Sigmoid colon (tissue), 6 donors: ENCODE measurements at regions not wholly inside any gene's neighbourhood (a gene's known extent, or its start where the extent isn't known, plus 50 kb on each side); places are given as distances from the start of the nearest gene placed in this dataset.

Source experiments
- DNase-seq: peaks from one replicate; pipeline ENCODE4 v3.0.0-alpha.2; 2019
- H3K27ac ChIP-seq, 4 donors: fragments of 200-600 bp; sonication (generic); one replicate each; pipeline ENCODE4 v1.5.1; 2016 to 2019; ENCODE audit warnings: mild to moderate bottlenecking in 1 of 4
- H3K27me3 ChIP-seq, 3 donors: fragments of 200-600 bp; sonication (generic); one replicate each; pipeline ENCODE4 v1.5.1; 2019; ENCODE audit warnings: mild to moderate bottlenecking in 1 of 3
- H3K36me3 ChIP-seq, 4 donors: fragments of 200-600 bp; sonication (generic); one replicate each; pipeline ENCODE4 v1.5.1; 2016 to 2019
- H3K4me1 ChIP-seq, 4 donors: fragments of 200-600 bp; sonication (generic); one replicate each; pipeline ENCODE4 v1.5.1; 2017 to 2019
- H3K4me3 ChIP-seq, 4 donors: fragments of 200-600 bp; sonication (generic); one replicate each; pipeline ENCODE4 v1.5.1; 2017 to 2019; ENCODE audit warnings: mild to moderate bottlenecking in 2 of 4, moderate library complexity in 1 of 4
- H3K9me3 ChIP-seq, 4 donors: fragments of 200-600 bp in 3 of 4; sonication (generic) in 3 of 4; one replicate each; pipeline versions ENCODE4 v1.5.1 to v1.6.1; 2013 to 2019
- EP300 ChIP-seq, 4 donors: sonication (generic); formaldehyde crosslinking; IDR thresholded peaks; one replicate each; pipeline ENCODE4 v1.6.1; 2017; ENCODE audit warnings: antibody characterized with exemption in 4 of 4
- POLR2A ChIP-seq, 2 donors: fragments of 450-650 bp; IDR thresholded peaks; one replicate each; pipeline ENCODE4 v1.6.1; 2016; ENCODE audit warnings: antibody characterized with exemption in 2 of 2, mild to moderate bottlenecking in 2 of 2, moderate library complexity in 2 of 2
- POLR2AphosphoS5 ChIP-seq, 4 donors: sonication (generic); formaldehyde crosslinking; IDR thresholded peaks; one replicate each; pipeline ENCODE4 v1.6.1; 2017; ENCODE audit warnings: antibody characterized with exemption in 4 of 4
- WGBS, 2 donors: extraction: QIAGEN DNeasy Blood & Tissue Kit; methylation state at CpG; one replicate each; pipeline ENCODE4 v1.1.7; 2013; 5-methylcytosine and 5-hydroxymethylcytosine counted together
- intact Hi-C: fragments of 100-400 bp; cut with DNase I; formaldehyde crosslinking; loops from one replicate; pipeline ENCODE4 v1.15.1; 2023
- TF ChIP-seq, protein P1 (sequence below), 4 experiments: fragments of 450-650 bp in 3 of 4; fragments of 200-600 bp in 1 of 4; IDR thresholded peaks; one replicate each; pipeline ENCODE4 v1.5.1; 2016 to 2019; ENCODE audit warnings: antibody characterized with exemption in 4 of 4, mild to moderate bottlenecking in 3 of 4, moderate library complexity in 2 of 4
- donor health status: healthy with polysubstance abuse.
- donor health status: healthy.

DNA sequence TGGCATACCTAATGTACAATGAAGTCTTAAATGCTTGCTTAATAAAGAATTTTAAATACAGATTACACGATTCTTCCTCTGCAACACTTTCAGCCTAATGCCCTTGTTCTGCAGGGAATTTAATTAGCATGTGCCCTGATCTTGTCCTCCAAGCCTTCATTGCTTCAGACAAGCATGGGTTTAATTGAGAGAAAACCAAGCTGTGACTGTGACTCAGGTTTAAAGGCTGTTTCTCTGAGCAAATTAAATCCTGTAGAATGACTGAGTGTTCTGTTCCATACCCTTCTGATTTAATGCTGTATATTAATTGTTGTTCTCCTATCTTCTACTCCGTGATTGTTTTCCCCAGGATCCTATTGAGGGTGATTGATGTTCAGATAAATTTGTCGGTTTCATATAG lies 269.0 kb upstream of the PRMT6 start:
- 73 to 82% methylated on average over 3 of the region's 3 CpGs for WGBS, 2 donors
- TF ChIP-seq POLR2A (IDR thresholded peaks at IDR 0.05) (no peak), POLR2AphosphoS5 (IDR thresholded peaks at IDR 0.05) (no peak), EP300 (IDR thresholded peaks at IDR 0.05) (no peak)
- TF ChIP-seq, protein P1, sequence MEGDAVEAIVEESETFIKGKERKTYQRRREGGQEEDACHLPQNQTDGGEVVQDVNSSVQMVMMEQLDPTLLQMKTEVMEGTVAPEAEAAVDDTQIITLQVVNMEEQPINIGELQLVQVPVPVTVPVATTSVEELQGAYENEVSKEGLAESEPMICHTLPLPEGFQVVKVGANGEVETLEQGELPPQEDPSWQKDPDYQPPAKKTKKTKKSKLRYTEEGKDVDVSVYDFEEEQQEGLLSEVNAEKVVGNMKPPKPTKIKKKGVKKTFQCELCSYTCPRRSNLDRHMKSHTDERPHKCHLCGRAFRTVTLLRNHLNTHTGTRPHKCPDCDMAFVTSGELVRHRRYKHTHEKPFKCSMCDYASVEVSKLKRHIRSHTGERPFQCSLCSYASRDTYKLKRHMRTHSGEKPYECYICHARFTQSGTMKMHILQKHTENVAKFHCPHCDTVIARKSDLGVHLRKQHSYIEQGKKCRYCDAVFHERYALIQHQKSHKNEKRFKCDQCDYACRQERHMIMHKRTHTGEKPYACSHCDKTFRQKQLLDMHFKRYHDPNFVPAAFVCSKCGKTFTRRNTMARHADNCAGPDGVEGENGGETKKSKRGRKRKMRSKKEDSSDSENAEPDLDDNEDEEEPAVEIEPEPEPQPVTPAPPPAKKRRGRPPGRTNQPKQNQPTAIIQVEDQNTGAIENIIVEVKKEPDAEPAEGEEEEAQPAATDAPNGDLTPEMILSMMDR (IDR thresholded peaks at IDR 0.05), result no peak

DNA sequence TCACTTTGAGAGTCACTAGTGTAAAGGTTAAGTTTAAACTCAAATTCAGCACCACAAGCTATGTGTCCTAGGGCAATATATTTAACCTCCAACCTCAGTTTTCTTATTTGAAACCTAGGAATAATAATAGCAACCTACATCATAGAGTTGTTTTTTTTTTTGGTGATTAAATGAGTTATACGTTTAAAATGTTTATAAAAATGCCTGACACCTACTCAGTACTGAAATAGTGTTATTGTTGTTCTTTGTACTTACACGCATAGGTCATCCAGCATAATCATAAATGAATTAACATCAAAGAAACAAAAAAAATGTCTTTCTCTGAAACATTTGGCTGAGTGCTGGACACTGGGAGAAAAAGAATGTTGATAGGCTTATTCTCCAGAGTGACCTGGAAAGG lies 266.8 kb upstream of the PRMT6 start:
- Histone ChIP-seq H3K4me1 (no peaks in the 10 kb centered on the region), H3K27ac (no peak overlapping the region), H3K4me3 (no peak overlapping the region), H3K36me3 (no peaks in the 10 kb centered on the region), H3K9me3 (no peaks in the 10 kb centered on the region), H3K27me3 (no peaks in the 10 kb centered on the region)
- WGBS, 2 donors, result 58 to 78% methylated on average over 2 of the region's 2 CpGs
- no peak for DNase-seq
- TF ChIP-seq EP300 (IDR thresholded peaks at IDR 0.05) (no peak), POLR2A (IDR thresholded peaks at IDR 0.05) (no peak), POLR2AphosphoS5 (IDR thresholded peaks at IDR 0.05) (no peak)
- TF ChIP-seq, protein P1 (IDR thresholded peaks at IDR 0.05), result no peak
- intact Hi-C loops, result no loop called here

More for the DNA sequence above, 269.0 kb upstream of the PRMT6 start:
- Histone ChIP-seq H3K27ac (no peak overlapping the region), H3K4me1 (no peaks in the 10 kb centered on the region), H3K36me3 (no peaks in the 10 kb centered on the region), H3K9me3 (no peaks in the 10 kb centered on the region), H3K27me3 (no peaks in the 10 kb centered on the region), H3K4me3 (no peak overlapping the region)
- intact Hi-C loops, result no loop called here
- no peak for DNase-seq

DNA sequence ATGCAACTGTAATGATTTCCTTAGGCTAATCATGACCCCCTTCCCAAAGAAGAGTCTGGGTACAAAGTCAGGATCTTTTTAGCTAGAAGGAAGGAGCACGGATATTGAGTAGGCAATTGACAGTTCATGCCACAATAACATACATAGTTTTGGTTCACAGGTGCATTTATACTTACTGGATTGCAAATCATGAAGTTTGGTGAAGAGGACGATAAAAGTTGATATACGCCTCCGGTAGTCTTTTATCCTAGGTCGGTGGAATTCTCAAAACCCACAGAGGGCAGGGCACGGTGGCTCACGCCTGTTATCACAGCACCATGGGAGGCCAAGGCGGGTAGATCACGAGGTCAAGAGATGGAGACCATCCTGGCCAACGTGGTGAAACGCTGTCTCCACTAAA lies 265.4 kb upstream of the PRMT6 start:
- DNase-seq, result no peak
- no peaks in the 10 kb centered on the region for H3K27me3 ChIP-seq
- H3K36me3 ChIP-seq, result no peaks in the 10 kb centered on the region
- no peaks in the 10 kb centered on the region for H3K4me1 ChIP-seq
- no peak overlapping the region for H3K27ac ChIP-seq
- H3K4me3 ChIP-seq, result no peak overlapping the region
- intact Hi-C loops, result no loop called here
- no peak for TF ChIP-seq POLR2A (IDR thresholded peaks at IDR 0.05)
- no peak for TF ChIP-seq POLR2AphosphoS5 (IDR thresholded peaks at IDR 0.05)
- TF ChIP-seq EP300 (IDR thresholded peaks at IDR 0.05), result no peak
- TF ChIP-seq, protein P1 (IDR thresholded peaks at IDR 0.05), result no peak
- 91 to 93% methylated on average over 11 of the region's 11 CpGs for WGBS, 2 donors
- no peaks in the 10 kb centered on the region for H3K9me3 ChIP-seq

DNA sequence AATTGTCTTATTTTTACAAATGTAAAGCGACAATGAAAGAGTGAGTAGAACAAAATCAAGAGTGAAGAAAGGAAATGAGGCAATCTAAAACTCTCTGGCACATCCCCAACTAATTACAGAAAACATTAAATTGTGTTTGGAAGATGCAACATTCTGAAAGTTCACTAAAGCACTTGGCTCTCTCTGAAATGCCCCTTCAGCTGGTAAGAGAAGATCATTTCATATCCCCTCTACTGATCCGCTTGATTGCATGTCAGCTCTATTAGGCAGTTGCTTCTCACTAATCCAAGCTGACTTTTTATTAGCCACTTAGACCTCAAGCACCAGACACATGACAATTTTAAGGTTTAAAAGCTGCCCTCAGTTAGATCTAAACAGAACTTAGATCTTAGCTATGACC lies 262.8 kb upstream of the PRMT6 start:
- Histone ChIP-seq H3K4me3 (no peak overlapping the region), H3K36me3 (no peaks in the 10 kb centered on the region), H3K4me1 (no peaks in the 10 kb centered on the region), H3K9me3 (no peaks in the 10 kb centered on the region), H3K27me3 (no peaks in the 10 kb centered on the region), H3K27ac (no peak overlapping the region)
- intact Hi-C loops, result no loop called here
- DNase-seq, result no peak
- 61 to 62% methylated on average over 2 of the region's 2 CpGs for WGBS, 2 donors
- TF ChIP-seq, protein P1 (IDR thresholded peaks at IDR 0.05), result no peak
- TF ChIP-seq POLR2AphosphoS5 (IDR thresholded peaks at IDR 0.05), result no peak
- TF ChIP-seq EP300 (IDR thresholded peaks at IDR 0.05), result no peak
- no peak for TF ChIP-seq POLR2A (IDR thresholded peaks at IDR 0.05)

DNA sequence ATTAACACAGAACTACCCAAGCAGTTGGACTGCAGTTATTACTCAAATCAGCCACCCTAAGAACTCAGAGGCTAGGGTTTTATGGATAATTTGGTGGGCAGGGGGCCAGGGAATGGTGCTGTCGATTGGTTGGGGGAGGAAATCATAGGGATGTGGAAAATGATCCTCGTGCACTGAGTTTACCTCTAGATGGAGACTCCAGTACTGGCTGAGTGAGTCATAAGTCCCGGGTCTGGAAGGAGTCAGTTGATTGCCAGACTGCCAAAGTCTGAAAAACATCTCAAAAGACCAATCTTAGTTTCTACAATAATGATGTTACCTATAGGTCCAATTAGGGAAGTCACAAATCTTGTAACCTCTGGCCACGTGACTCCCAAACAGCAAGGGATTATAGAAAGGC lies 257.5 kb upstream of the PRMT6 start:
- intact Hi-C loops, result no loop called here
- TF ChIP-seq EP300 (IDR thresholded peaks at IDR 0.05), result no peak
- TF ChIP-seq, protein P1 (IDR thresholded peaks at IDR 0.05), result no peak
- no peak for TF ChIP-seq POLR2AphosphoS5 (IDR thresholded peaks at IDR 0.05)
- no peak for TF ChIP-seq POLR2A (IDR thresholded peaks at IDR 0.05)
- Histone ChIP-seq H3K36me3 (no peaks in the 10 kb centered on the region), H3K27me3 (no peaks in the 10 kb centered on the region), H3K4me3 (no peak overlapping the region), H3K4me1 (no peaks in the 10 kb centered on the region), H3K9me3 (no peaks in the 10 kb centered on the region), H3K27ac (no peak overlapping the region)
- 26 to 77% methylated on average over 4 of the region's 4 CpGs for WGBS, 2 donors
- no peak for DNase-seq
